GM21526 (cell line): ENCODE measurements at regions not wholly inside any gene's neighbourhood (a gene's known extent, or its start where the extent isn't known, plus 50 kb on each side); places are given as distances from the start of the nearest gene placed in this dataset.

Source experiments
- ATAC-seq: cut with Tn5 transposase; IDR thresholded peaks from one replicate; pipeline ENCODE4 v1.9.1; 2021; ENCODE audit warnings: moderate library complexity; ENCODE audit not compliant: unreplicated experiment, low FRiP score

DNA sequence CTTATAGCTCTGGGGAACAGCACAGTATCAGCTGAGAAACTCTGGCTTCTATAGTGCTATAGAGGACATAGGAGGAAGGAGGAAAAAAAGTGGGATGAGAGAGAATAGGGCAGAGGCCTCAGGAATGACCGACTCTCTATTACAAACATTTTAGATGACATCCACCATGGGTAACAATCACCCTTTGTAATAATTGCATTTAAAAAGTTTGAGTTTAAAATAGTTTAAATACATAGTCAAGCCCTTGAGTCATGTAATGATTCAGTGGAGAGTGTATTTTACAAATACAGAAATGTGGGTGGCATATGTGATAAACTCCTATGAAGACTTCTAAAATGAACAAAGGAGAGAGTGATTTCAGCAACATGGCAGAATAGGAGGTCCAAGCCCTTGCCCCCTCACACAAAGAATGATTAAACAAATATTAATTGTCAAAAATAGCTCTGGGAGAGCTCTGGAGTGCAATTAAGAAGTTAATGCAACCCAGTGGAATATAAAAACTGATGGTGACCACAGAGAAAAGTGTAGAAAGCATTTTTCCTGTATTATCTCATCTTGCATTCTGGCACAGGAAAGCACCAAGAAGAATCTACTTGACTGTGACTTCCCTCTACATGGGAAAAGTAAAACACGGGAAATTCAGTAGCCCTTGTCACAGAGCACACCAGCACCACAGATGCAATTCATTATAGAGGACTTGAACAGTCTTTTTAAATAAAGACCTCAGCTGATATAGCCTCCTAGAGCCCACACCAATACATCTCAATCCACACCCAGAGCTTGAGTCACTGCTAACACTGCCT, 569.0 kb upstream of the SORCS1 start:
- ATAC-seq, result no peak

- no peak for ATAC-seq
Observed at GRCh38 chr10:107732045-107732444, 567.5 kb upstream of the SORCS1 start.

- ATAC-seq, result no peak
Observed at GRCh38 chr10:107728807-107729206, 564.3 kb upstream of the SORCS1 start.

DNA sequence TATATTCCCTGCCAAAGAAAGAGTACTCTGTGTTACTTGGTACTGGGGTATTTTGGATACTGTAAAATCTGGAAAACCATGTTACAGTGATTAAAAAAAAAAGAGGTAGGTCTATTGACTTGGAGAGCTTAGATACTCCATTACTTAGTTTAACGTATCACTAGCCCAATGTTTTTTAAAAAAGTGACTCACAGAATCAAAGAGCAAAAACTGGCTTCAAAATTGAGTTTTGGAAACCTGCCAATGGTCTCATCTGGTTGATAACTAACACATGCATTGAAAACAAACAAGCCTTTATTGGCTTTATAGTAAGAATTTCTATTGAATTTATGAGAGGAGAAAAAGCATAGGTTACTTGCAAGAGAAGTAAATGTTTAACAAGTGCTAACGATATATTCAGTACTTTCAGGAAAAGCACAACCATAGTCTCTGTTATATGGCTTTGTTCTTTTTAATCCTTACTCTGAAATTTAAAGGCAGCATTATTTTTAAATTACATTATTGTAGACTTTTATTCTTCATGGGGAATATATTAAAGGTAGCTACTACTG, 563.3 kb upstream of the SORCS1 start:
- no peak for ATAC-seq

DNA sequence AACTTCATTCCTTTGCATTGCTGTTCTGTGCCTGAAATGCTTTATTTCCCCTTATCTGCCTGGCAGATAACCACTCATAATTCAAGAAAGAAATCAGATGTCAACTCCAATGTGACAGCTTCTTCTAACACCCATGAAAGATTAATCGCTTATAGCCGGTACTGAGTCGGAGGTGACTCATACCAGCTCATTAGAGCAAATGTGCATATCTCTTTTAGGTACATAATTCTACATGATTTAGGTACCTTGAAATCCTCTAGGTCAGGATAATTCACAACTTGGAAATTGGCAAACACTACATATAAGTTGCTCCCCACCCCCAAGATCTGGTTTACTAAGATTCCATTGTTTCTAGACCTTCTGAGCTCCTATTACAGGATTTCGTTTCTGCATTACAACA, 554.4 kb upstream of the SORCS1 start:
- ATAC-seq, result no peak

DNA sequence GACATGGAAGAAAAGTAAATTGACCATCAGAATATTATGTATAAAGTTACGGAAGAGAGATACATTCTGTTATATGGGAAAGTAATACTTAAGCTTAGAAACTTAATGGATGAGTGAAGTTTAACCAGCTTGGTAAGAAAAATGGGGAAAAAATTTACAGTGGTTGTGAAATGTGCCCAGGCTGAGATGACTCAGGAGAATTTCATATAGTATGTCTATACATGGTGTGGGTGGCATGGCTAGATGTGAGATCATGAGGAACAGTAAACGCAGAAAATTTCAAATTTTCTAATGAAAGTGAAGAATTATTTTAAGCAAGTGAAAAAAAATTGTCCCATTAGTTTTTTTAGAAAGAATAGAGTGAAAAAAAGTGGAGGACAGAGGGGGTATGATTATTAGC, 552.5 kb upstream of the SORCS1 start:
- ATAC-seq, result no peak

- ATAC-seq, result no peak
Observed at GRCh38 chr10:107715565-107715964, 551.1 kb upstream of the SORCS1 start.

- no peak for ATAC-seq
Observed at GRCh38 chr10:107708981-107709380, 544.5 kb upstream of the SORCS1 start.

- no peak for ATAC-seq
Observed at GRCh38 chr10:107706096-107706725, 541.7 kb upstream of the SORCS1 start.

- no peak for ATAC-seq
Observed at GRCh38 chr10:107701943-107702342, 537.4 kb upstream of the SORCS1 start.

GRCh38 chr10:107692072-107692471, 527.6 kb upstream of the SORCS1 start:
- no peak for ATAC-seq

- ATAC-seq, result no peak
Observed at GRCh38 chr10:107689323-107689722, 524.8 kb upstream of the SORCS1 start.

DNA sequence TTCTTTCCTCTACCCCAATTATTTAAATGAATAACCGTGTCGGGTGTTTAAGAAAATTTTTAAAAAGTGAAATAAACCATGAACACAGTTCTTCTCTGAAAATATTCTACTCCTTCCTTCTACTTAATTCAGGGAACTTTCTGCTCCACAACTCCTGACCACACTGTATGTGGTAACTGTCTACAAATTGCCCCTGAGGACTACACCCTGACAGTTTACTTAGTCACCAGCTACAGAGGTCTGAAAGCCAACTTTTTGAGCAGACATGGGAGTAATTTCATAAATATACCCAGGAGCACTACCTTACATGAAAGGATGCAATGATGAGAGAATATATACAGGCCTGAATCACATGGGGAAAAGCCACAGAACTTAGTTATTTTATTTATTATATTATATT, 523.2 kb upstream of the SORCS1 start:
- no peak for ATAC-seq

DNA sequence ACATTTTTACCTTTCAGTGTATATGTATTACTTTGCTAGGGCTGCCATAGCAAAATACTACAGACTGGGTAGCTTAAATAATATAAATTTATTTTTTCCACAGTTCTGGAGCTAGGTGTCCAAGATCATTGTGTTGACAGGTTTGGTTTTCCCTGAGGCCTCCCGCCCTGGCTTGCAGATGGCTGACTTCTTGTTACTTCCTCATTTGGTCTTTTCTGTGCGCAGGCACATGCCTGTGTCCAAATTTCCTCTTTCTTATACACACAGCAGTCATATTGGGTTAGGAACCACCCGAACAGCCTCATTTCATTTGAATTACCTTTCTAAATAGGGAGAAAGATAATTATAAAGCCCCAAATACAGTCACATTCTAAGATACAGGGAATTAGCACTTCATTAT, 521.6 kb upstream of the SORCS1 start:
- ATAC-seq, result no peak

DNA sequence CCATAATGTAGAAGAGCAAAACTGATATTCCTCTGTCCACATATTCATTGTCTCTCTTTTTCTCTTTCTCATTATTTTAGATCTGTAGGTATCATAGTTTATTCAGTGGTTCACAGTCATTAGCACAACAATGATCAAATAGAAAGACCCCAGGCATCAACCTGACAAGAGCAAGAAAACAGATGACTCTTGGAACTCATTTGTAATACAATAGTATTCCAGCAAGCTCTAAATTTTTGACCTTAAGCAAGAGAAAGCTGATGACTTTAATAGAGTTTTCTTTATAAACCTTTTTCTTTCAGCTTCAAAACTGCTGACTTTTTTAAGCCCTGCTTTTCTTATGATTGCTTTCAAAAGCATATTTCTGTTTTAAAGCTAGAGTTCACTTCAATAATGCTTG, 507.5 kb upstream of the SORCS1 start:
- no peak for ATAC-seq

GRCh38 chr10:107666214-107666613, 501.7 kb upstream of the SORCS1 start:
- ATAC-seq, result no peak

DNA sequence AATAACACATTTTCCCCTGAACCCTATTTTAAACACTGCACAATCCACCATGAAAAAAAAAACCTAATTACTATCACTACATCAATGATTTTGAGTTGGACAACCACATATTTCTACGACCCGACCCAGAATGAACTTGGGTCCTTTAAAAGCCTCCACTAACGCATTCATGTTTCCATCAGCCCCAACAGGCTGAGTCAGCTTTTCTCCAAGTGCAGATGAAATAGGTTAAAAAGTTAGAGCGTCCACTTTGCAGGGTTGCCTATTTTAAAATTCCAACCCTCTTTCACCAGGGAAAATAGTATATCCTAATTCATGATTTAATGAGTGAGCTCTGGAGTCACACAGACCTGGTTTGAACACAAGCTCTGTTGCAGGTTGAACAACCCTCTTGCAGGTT, 501.0 kb upstream of the SORCS1 start:
- ATAC-seq, result no peak

DNA sequence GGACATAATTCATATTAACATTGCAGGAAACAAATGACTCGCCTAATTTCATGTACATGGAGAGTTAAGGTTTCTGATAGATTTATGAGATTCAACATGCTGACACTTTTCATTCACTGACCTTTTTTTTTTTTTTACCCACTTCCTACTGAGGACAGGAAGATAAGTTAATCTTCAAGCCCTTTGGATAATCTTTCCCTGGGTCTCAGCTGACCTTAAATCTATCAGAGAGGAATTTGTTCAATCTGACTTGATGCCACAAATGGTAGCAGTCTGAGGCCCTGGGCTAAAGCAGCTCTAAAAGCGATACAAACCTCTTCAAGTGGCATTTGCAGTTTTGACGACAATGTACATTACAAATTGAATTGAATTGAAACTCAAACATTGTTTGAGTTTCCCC, 493.3 kb upstream of the SORCS1 start:
- no peak for ATAC-seq

- ATAC-seq, result no peak
Observed at GRCh38 chr10:107656932-107657331, 492.4 kb upstream of the SORCS1 start.

DNA sequence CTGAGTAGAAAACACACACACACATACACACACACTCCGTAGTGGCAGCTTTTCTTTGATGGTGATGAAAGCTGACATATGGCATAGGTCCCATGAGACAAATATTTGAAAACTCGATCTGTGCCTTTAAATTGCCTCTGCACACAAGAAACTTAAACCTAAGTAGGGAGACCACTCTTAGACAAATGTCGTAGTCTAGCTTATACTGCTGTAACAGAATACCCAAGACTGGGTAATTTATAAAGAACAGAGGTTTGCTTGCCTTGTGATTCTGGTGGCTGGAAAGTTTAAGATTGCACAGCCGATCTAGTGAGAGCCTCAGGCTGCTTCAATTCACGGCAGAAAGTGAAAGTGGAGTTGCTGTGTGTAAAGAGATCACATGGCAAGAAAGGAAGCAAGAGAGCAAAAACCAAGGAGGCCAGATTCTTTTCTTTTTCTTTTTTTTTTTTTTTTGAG, 489.4 kb upstream of the SORCS1 start:
- peak; percentile 83 for ATAC-seq

DNA sequence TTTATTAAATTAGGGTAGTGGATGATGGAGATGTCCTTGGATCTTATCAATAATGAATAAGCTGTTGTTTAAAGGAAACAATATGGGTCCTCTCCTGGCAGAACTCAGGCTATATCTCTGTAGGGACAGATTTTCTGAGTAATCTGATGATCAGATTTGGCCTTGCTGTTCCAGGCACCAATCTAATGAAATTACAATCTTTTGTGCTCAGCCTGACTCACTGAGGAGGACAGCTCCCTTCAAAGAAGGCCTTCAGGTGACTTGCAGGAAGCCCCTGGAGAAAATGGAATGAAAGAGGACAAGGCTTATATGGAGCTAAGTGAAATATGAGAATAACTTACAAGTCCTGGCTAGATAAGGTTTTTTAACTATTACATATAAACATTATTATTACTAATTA, 486.4 kb upstream of the SORCS1 start:
- no peak for ATAC-seq

DNA sequence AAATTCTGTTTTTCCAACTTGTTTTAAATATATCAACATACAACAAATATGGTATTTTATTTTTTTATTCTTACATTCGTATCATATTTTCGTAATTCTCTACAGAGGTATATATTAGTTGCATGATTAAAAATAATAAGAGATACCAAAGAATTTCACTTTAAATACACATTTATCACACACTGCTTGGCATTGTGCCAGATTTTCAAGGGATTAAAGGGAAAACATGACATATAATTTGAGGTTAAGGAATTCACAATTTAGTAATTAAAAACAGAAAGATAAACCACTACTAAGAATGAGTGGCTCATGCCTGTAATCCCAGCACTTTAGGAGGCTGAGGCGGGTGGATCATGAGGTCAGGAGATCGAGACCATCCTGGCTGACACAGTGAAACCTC, 484.7 kb upstream of the SORCS1 start:
- no peak for ATAC-seq
